ENCODE measurements at regions not wholly inside any gene's neighbourhood (a gene's known extent, or its start where the extent isn't known, plus 50 kb on each side); places are given as distances from the start of the nearest gene placed in this dataset.

DNA sequence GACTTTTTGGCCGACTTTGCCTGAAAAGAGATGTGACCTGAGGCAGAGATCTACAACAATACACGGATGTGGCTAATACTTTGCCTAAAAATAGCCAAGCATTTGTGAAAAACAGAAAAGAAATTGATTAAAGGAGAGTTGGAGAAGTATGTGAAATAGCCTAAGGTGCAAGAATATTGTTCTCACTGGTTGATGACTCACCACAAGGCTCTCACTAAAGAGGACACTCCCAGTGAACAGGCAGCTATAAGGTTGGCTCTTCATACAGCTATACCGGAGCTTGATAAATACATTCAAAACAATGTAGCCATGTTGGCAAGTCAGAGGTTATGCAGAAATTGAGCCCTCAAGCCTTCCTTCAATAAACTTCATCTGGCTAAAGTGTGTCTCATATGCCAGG lies 317.2 kb upstream of the GRAMD2B start:
- 40% methylated on average over 3 of the region's 3 CpGs for WGBS, 2 donors
- no peak overlapping the region for H3K4me3 ChIP-seq (ENCODE audit: low read depth, poor library complexity, severe bottlenecking)
- no peak for DNase-seq (ENCODE audit: low spot score in 2 of 2)
- TF ChIP-seq POLR2A (IDR thresholded peaks at IDR 0.05), result no peak
- TF ChIP-seq CTCF (IDR thresholded peaks at IDR 0.05), result no peak
- intact Hi-C loops (cut with DNase I; ENCODE audit: low total_unique reads), result no loop called here

DNA sequence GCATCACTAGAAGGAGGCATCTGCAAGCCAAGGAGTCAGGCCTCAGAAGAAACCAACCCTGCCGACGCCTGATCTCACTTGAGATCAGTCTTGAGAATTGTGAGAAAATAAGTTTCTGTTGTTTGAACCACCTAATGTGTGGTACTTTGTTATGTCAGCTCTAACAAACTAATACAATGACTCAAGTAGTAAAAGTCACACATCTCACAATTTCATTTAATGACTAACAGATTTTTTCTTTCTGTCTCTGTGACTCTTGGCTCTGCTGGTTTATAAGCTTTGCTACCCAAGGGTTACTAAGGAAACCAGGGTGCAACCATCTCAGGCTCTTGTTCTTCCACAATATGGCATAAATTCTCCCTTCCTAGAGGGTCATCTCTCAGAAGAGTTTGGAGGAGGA lies 315.8 kb upstream of the GRAMD2B start:
- WGBS, 2 donors, result 87 to 91% methylated on average over 2 of the region's 2 CpGs
- intact Hi-C loops (cut with DNase I; ENCODE audit: low total_unique reads), result no loop called here
- H3K4me3 ChIP-seq (ENCODE audit: low read depth, poor library complexity, severe bottlenecking), result no peak overlapping the region
- TF ChIP-seq POLR2A (IDR thresholded peaks at IDR 0.05), result no peak
- no peak for TF ChIP-seq CTCF (IDR thresholded peaks at IDR 0.05)
- DNase-seq (ENCODE audit: low spot score in 2 of 2), result no peak

GRCh38 chr5:126108470-126108869 lies 314.7 kb upstream of the GRAMD2B start:
- WGBS, 2 donors, result 50 to 57% methylated on average over 5 of the region's 5 CpGs
- H3K4me3 ChIP-seq (ENCODE audit: low read depth, poor library complexity, severe bottlenecking), result no peak overlapping the region
- no peak for DNase-seq (ENCODE audit: low spot score in 2 of 2)
- no peak for TF ChIP-seq CTCF (IDR thresholded peaks at IDR 0.05)
- TF ChIP-seq POLR2A (IDR thresholded peaks at IDR 0.05), result no peak
- intact Hi-C loops (cut with DNase I; ENCODE audit: low total_unique reads), result no loop called here

GRCh38 chr5:126115059-126115629 lies 308.1 kb upstream of the GRAMD2B start:
- intact Hi-C loops (cut with DNase I; ENCODE audit: low total_unique reads), result no loop called here
- TF ChIP-seq CTCF (IDR thresholded peaks at IDR 0.05), result no peak
- TF ChIP-seq POLR2A (IDR thresholded peaks at IDR 0.05), result no peak
- no peak overlapping the region for H3K4me3 ChIP-seq (ENCODE audit: low read depth, poor library complexity, severe bottlenecking)
- no peak for DNase-seq (ENCODE audit: low spot score in 2 of 2)
- 61 to 64% methylated on average over 2 of the region's 2 CpGs for WGBS, 2 donors

- TF ChIP-seq POLR2A (IDR thresholded peaks at IDR 0.05), result no peak
- no peak for TF ChIP-seq CTCF (IDR thresholded peaks at IDR 0.05)
- WGBS, 2 donors, result 47 to 52% methylated on average over 1 of the region's 1 CpG
- no peak for DNase-seq (ENCODE audit: low spot score in 2 of 2)
- H3K4me3 ChIP-seq (ENCODE audit: low read depth, poor library complexity, severe bottlenecking), result no peak overlapping the region
- intact Hi-C loops (cut with DNase I; ENCODE audit: low total_unique reads), result no loop called here
Measured at GRCh38 chr5:126117044-126117443, 306.2 kb upstream of the GRAMD2B start.

DNA sequence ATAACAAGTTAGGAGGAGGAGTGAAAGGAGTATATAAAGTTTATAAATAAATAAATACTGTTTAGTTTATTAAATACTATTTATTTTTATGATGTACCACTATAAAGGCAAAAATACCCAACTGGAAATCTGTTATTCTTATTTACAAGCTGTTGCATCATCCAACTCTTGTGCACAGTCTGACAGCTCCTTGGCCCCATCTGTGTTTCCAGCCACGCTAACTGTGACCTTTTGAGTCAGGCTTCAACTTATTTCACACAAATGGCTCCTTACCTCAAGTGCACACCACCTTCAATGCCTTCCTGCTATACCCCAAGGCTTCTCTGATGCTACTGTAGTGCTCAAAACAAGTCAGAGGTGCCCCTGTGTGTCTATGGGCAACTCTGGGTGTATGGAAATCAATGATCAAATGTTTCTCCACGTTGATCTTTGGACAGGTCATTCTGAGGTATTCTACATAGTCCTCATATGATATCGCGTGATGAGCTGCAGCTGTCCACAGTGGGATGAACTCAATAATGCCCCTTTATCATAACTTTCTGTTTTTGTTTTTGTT lies 303.2 kb upstream of the GRAMD2B start:
- intact Hi-C loops (cut with DNase I; ENCODE audit: low total_unique reads), result no loop called here
- no peak for DNase-seq (ENCODE audit: low spot score in 2 of 2)
- 89 to 91% methylated on average over 4 of the region's 4 CpGs for WGBS, 2 donors
- TF ChIP-seq CTCF (IDR thresholded peaks at IDR 0.05) (no peak), POLR2A (IDR thresholded peaks at IDR 0.05) (no peak)
- H3K4me3 ChIP-seq (ENCODE audit: low read depth, poor library complexity, severe bottlenecking), result no peak overlapping the region

Measured in lower leg skin (tissue), 4 donors.